GM12878 (cell line): ENCODE measurements at regions not wholly inside any gene's neighbourhood (a gene's known extent, or its start where the extent isn't known, plus 50 kb on each side); places are given as distances from the start of the nearest gene placed in this dataset.

Experiments used
- ATAC-seq: fragments of 200-7000 bp; cut with Tn5 transposase; 3 replicates; pipeline ENCODE4 v1.9.1; 2020; ENCODE audit warnings: mild to moderate bottlenecking, moderate library complexity
- BruUV-seq: library from RNA; stranded (reverse); fragments of 400-500 nt; replicated peaks from 2 replicates; lab custom pipeline; 2021; lab: Mats Ljungman, UMichigan
- CTCF ChIA-PET: fragments of 300-600 bp; sonication (Branson Sonifier 250); formaldehyde crosslinking; extraction: SDS; loops from one replicate; lab custom pipeline; 2021; ENCODE audit warnings: inconsistent platforms; lab: Yijun Ruan, JAX
- POLR2A ChIA-PET: fragments of 350-600 bp; formaldehyde crosslinking; extraction: SDS; loops from one replicate; lab custom pipeline; 2021; ENCODE audit warnings: inconsistent platforms; lab: Charles Lee
- RAD21 ChIA-PET: fragments of 300-600 bp; sonication (Branson Sonifier 250); formaldehyde crosslinking; loops from one replicate; lab custom pipeline; 2023; ENCODE audit warnings: antibody characterized with exemption; ENCODE audit not compliant: unreplicated experiment; lab: Charles Lee
- SMC1A ChIA-PET: fragments of 300-600 bp; sonication (Branson Sonifier 250); formaldehyde crosslinking; loops from one replicate; lab custom pipeline; 2023; ENCODE audit not compliant: unreplicated experiment, uncharacterized antibody; lab: Charles Lee
- DNase-seq: peaks from one replicate; pipeline ENCODE4 v3.0.0-alpha.2; 2011; ENCODE audit warnings: low read depth, low spot score
- FAIRE-seq: peaks from 3 replicates; lab custom pipeline; 2011; peaks lifted over from hg19 to GRCh38; lab: Jason Lieb, UNC
- H2AFZ ChIP-seq: 2 replicates; pipeline ENCODE4 v1.6.0; 2011; ENCODE audit warnings: low read depth, low read length, control low read depth; ENCODE audit not compliant: control insufficient read depth
- H3K27ac ChIP-seq: 2 replicates; pipeline ENCODE4 v1.5.1; 2011; ENCODE audit warnings: control low read depth; ENCODE audit not compliant: control insufficient read depth, insufficient read depth
- H3K27me3 ChIP-seq, 2 experiments: replicated peaks in 1 of 2; 2 replicates each; pipeline versions ENCODE4 v1.6.0 to v1.6.1; 2011; ENCODE audit warnings: low read length in 1 of 2; ENCODE audit not compliant: control insufficient read depth in 2 of 2, insufficient read depth in 2 of 2
- H3K36me3 ChIP-seq, 2 experiments: 2 replicates each; pipeline ENCODE4 v1.5.1; 2011; ENCODE audit warnings: low read length in 1 of 2; ENCODE audit not compliant: control insufficient read depth in 2 of 2, insufficient read depth in 2 of 2
- H3K4me1 ChIP-seq: 2 replicates; pipeline ENCODE4 v1.6.1; 2011; ENCODE audit warnings: mild to moderate bottlenecking, low read length, moderate library complexity, mixed read lengths; ENCODE audit not compliant: control insufficient read depth, insufficient read depth
- H3K4me2 ChIP-seq: 2 replicates; pipeline ENCODE4 v1.6.0; 2011; ENCODE audit warnings: control low read depth; ENCODE audit not compliant: control insufficient read depth, insufficient read depth
- H3K4me3 ChIP-seq: fragments of 200-600 bp; sonication (generic); 2 replicates; pipeline ENCODE4 v1.5.1; 2016
- H3K79me2 ChIP-seq: 2 replicates; pipeline ENCODE4 v1.6.0; 2011; ENCODE audit warnings: low read length; ENCODE audit not compliant: control insufficient read depth, insufficient read depth
- H3K9ac ChIP-seq: 2 replicates; pipeline ENCODE4 v1.8.0; 2011; ENCODE audit warnings: low read length, control low read depth, mixed read lengths; ENCODE audit not compliant: control insufficient read depth, insufficient read depth
- H3K9me3 ChIP-seq: replicated peaks from 3 replicates; pipeline ENCODE4 v1.5.1; 2011; ENCODE audit warnings: mild to moderate bottlenecking, low read length; ENCODE audit not compliant: control insufficient read depth, insufficient read depth
- H4K20me1 ChIP-seq: 2 replicates; pipeline ENCODE4 v1.6.0; 2011; ENCODE audit not compliant: control insufficient read depth, insufficient read depth
- ASH2L ChIP-seq: fragments of 300-600, 200-600 bp; sonication (generic); IDR thresholded peaks from 2 replicates; pipeline ENCODE4 v1.6.1; 2017; ENCODE audit warnings: low read depth, mild to moderate bottlenecking, borderline replicate concordance
- BHLHE40 ChIP-seq, 2 experiments: fragments of 450-650 bp in 1 of 2; IDR thresholded peaks; 2 replicates each; pipeline ENCODE4 v1.6.1; 2011 to 2017; ENCODE audit warnings: low read depth in 2 of 2, borderline replicate concordance in 1 of 2, improper control_type of control experiment in 1 of 2, low read length in 1 of 2, mild to moderate bottlenecking in 1 of 2
- CHD4 ChIP-seq: fragments of 200-600 bp; sonication (generic); IDR thresholded peaks from 2 replicates; pipeline ENCODE4 v1.6.1; 2016; ENCODE audit warnings: mild to moderate bottlenecking
- ETV6 ChIP-seq, 2 experiments: fragments of 450-650 bp in 1 of 2; IDR thresholded peaks in 1 of 2; conservative IDR thresholded peaks in 1 of 2; 2 replicates each; pipeline ENCODE4 v1.6.1; 2014; ENCODE audit warnings: antibody characterized with exemption in 1 of 2, borderline replicate concordance in 1 of 2, low read depth in 1 of 2, mild to moderate bottlenecking in 1 of 2, moderate library complexity in 1 of 2
- IKZF1 ChIP-seq: fragments of 450-650 bp; conservative IDR thresholded peaks from 2 replicates; pipeline ENCODE4 v1.6.1; 2017; ENCODE audit warnings: antibody characterized with exemption, mild to moderate bottlenecking
- KLF5 ChIP-seq: fragments of 450-650 bp; IDR thresholded peaks from 2 replicates; pipeline ENCODE4 v1.6.1; 2014; ENCODE audit warnings: mild to moderate bottlenecking; ENCODE audit not compliant: partially characterized antibody
- MXI1 ChIP-seq: fragments of 150-350 bp; IDR thresholded peaks from 2 replicates; pipeline ENCODE4 v1.6.1; 2011; ENCODE audit warnings: low read depth, mild to moderate bottlenecking, inconsistent platforms, low read length, improper control_type of control experiment
- NBN ChIP-seq: fragments of 450-650 bp; IDR thresholded peaks from 2 replicates; pipeline ENCODE4 v1.6.1; 2016
- POLR2A ChIP-seq: IDR thresholded peaks from 2 replicates; pipeline ENCODE4 v1.6.1; 2011; ENCODE audit warnings: low read depth, mild to moderate bottlenecking, low read length
- POLR2AphosphoS2 ChIP-seq: IDR thresholded peaks from 2 replicates; pipeline ENCODE4 v1.6.1; 2011; ENCODE audit warnings: low read depth, mild to moderate bottlenecking, low read length, improper control_type of control experiment, moderate library complexity
- RELA ChIP-seq: fragments of 450-650 bp; IDR thresholded peaks from 2 replicates; pipeline ENCODE4 v1.8.0; 2014; ENCODE audit warnings: borderline replicate concordance; ENCODE audit not compliant: partially characterized antibody
- ZNF217 ChIP-seq: fragments of 450-650 bp; IDR thresholded peaks from 2 replicates; pipeline ENCODE4 v1.6.1; 2017; ENCODE audit warnings: antibody characterized with exemption, mild to moderate bottlenecking
- ZNF384 ChIP-seq: IDR thresholded peaks from 2 replicates; pipeline ENCODE4 v1.6.1; 2012; ENCODE audit warnings: low read depth, mild to moderate bottlenecking, low read length, improper control_type of control experiment, borderline replicate concordance
- WGBS: methylation state at CpG from one replicate; pipeline ENCODE4 v1.1.6; 2016; ENCODE audit warnings: low lambda C conversion rate; ENCODE audit not compliant: insufficient replicate concordance, insufficient coverage; ENCODE audit errors: missing lambda C conversion rate; 5-methylcytosine and 5-hydroxymethylcytosine counted together
- in situ Hi-C: fragments of 300-500 bp; cut with MboI; formaldehyde crosslinking; loops from 9 replicates; pipeline ENCODE4 v1.14.3; 2018; ENCODE audit warnings: mixed read lengths
- intact Hi-C: fragments of 100-400 bp; cut with micrococcal nuclease; formaldehyde crosslinking; loops from one replicate; pipeline ENCODE4 v1.14.2; 2022; ENCODE audit not compliant: unreplicated experiment
- TF ChIP-seq, protein P1 (sequence below): fragments of 450-650 bp; IDR thresholded peaks from 2 replicates; pipeline ENCODE4 v1.6.1; 2016; ENCODE audit warnings: mild to moderate bottlenecking
- TF ChIP-seq, protein P2 (sequence below): fragments of 450-650 bp; IDR thresholded peaks from 2 replicates; pipeline ENCODE4 v1.6.1; 2016; ENCODE audit warnings: mild to moderate bottlenecking
- TF ChIP-seq, protein P3 (sequence below): IDR thresholded peaks from 2 replicates; pipeline ENCODE4 v1.6.1; 2011; ENCODE audit warnings: borderline replicate concordance, low read depth, mild to moderate bottlenecking, moderate library complexity, low read length; ENCODE audit not compliant: insufficient read depth, poor library complexity, severe bottlenecking
- TF ChIP-seq, protein P4 (sequence below): fragments of 150-350 bp; IDR thresholded peaks from 2 replicates; pipeline ENCODE4 v1.6.1; 2014; ENCODE audit warnings: mild to moderate bottlenecking, low read depth, low read length

DNA sequence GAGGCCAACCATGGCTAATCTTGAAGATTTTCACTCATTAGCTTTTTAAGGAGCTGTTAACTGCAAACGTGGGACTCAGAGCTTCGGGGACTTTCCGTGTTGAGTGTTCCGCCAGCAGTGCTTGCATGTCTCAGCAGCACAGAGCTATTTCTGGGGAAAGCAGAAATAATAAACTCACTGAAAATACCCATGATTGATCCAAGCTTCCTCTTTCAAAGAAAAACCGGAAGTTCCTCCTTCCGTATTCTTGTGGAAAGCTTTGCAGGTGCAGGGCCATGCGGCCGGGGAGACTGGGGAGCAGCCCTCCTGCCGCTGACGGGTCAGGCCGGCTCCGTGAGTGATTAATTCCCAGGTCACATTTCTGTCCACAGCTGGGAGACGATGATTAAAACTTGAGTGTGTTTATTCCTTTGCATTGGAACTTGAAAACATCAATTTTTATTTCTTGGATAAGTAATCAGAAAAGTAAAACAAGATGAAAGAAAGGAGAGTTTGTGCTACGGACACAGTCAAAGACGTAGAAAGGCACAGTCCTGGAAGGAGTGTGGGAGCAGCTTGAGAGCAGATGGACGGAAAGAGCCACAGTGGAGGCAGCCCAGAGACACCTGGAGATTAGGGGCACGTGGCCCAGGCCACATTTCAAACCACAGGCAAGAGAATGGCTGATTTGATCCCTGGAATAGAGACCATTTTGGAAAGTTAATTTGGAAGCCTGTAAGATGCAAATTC lies 54.2 kb upstream of the CTDP1 start:
- peak overlapping the region; percentile 57; the same call in 1 of the 2 replicates for H3K9ac ChIP-seq
- no peaks in the 10 kb centered on the region for H4K20me1 ChIP-seq
- ChIA-PET CTCF (interaction anchor here (1.1 to 2.1 kb wide), 8 partner anchors 17 to 250 kb away, joined by 3 to 9 read pairs (median 4); no protein-coding TSS in a partner anchor), SMC1A (interaction anchor here (0.7 to 2.3 kb wide), 15 partner anchors 11 to 250 kb away, joined by 3 to 18 read pairs (median 5); no protein-coding TSS in a partner anchor), POLR2A (interaction anchor here (0.6 to 1.6 kb wide), 6 partner anchors 17 to 250 kb away, joined by 3 to 5 read pairs (median 4); no protein-coding TSS in a partner anchor), RAD21 (interaction anchor here (0.6 to 2.0 kb wide), 10 partner anchors 11 to 250 kb away, joined by 3 to 20 read pairs (median 6); partner anchors contain the start of gene NFATC1)
- peak overlapping the region; percentile 23; the same call in 1 of the 2 replicates for H3K4me3 ChIP-seq
- FAIRE-seq (peak; percentile 69), DNase-seq (peak; percentile 79), ATAC-seq (peak; percentile 89)
- H3K27ac ChIP-seq = peak overlapping the region; percentile 89
- intact Hi-C loops (no loop called here), in situ Hi-C loops (no loop called here)
- 17% methylated on average over 17 of the region's 17 CpGs for WGBS
- no peaks in the 10 kb centered on the region for H3K79me2 ChIP-seq
- no peaks in the 10 kb centered on the region for H3K27me3 ChIP-seq
- peak overlapping the region; percentile 61 for H2AFZ ChIP-seq
- no peaks in the 10 kb centered on the region for H3K36me3 ChIP-seq
- BruUV-seq = TSS peak; percentile 76
- peaks cover 1% of the 10 kb centered on the region; the same call in 2 of the 3 replicates for H3K9me3 ChIP-seq
- peak overlapping the region; percentile 72 for H3K4me2 ChIP-seq
- peaks cover 32% of the 10 kb centered on the region for H3K4me1 ChIP-seq
- TF ChIP-seq, protein P1, sequence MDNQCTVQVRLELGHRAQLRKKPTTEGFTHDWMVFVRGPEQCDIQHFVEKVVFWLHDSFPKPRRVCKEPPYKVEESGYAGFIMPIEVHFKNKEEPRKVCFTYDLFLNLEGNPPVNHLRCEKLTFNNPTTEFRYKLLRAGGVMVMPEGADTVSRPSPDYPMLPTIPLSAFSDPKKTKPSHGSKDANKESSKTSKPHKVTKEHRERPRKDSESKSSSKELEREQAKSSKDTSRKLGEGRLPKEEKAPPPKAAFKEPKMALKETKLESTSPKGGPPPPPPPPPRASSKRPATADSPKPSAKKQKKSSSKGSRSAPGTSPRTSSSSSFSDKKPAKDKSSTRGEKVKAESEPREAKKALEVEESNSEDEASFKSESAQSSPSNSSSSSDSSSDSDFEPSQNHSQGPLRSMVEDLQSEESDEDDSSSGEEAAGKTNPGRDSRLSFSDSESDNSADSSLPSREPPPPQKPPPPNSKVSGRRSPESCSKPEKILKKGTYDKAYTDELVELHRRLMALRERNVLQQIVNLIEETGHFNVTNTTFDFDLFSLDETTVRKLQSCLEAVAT = no peak
- TF ChIP-seq ZNF384 (no peak), IKZF1 (peak; percentile 82), POLR2AphosphoS2 (no peak), MXI1 (0 out of 2 replicates have a peak, but pooled peaks have one; percentile 45), ETV6 (conservative IDR thresholded peaks at IDR 0.05 in 1 of 2, IDR thresholded peaks at IDR 0.05 in 1 of 2; ENCODE audit: borderline replicate concordance in 1 of 2, low read depth in 1 of 2) (peak in 1 of 2 experiments; percentile 81; a peak in 2 of 4 replicates), BHLHE40 (IDR thresholded peaks at IDR 0.05; ENCODE audit: borderline replicate concordance in 1 of 2, low read depth in 2 of 2, low read length in 1 of 2) (peak in 1 of 2 experiments; percentile 31; a peak in 1 of 4 replicates), POLR2A (0 out of 2 replicates have a peak, but pooled peaks have one; percentile 33), RELA (peak; percentile 75), KLF5 (no peak), ZNF217 (no peak), ASH2L (no peak), CHD4 (no peak), NBN (0 out of 2 replicates have a peak, but pooled peaks have one; percentile 25)
- TF ChIP-seq, protein P2, sequence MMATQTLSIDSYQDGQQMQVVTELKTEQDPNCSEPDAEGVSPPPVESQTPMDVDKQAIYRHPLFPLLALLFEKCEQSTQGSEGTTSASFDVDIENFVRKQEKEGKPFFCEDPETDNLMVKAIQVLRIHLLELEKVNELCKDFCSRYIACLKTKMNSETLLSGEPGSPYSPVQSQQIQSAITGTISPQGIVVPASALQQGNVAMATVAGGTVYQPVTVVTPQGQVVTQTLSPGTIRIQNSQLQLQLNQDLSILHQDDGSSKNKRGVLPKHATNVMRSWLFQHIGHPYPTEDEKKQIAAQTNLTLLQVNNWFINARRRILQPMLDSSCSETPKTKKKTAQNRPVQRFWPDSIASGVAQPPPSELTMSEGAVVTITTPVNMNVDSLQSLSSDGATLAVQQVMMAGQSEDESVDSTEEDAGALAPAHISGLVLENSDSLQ = peak; percentile 52; the same call in 1 of the 2 replicates
- TF ChIP-seq, protein P3, sequence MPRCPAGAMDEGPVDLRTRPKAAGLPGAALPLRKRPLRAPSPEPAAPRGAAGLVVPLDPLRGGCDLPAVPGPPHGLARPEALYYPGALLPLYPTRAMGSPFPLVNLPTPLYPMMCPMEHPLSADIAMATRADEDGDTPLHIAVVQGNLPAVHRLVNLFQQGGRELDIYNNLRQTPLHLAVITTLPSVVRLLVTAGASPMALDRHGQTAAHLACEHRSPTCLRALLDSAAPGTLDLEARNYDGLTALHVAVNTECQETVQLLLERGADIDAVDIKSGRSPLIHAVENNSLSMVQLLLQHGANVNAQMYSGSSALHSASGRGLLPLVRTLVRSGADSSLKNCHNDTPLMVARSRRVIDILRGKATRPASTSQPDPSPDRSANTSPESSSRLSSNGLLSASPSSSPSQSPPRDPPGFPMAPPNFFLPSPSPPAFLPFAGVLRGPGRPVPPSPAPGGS = peak; percentile 50
- TF ChIP-seq, protein P4, sequence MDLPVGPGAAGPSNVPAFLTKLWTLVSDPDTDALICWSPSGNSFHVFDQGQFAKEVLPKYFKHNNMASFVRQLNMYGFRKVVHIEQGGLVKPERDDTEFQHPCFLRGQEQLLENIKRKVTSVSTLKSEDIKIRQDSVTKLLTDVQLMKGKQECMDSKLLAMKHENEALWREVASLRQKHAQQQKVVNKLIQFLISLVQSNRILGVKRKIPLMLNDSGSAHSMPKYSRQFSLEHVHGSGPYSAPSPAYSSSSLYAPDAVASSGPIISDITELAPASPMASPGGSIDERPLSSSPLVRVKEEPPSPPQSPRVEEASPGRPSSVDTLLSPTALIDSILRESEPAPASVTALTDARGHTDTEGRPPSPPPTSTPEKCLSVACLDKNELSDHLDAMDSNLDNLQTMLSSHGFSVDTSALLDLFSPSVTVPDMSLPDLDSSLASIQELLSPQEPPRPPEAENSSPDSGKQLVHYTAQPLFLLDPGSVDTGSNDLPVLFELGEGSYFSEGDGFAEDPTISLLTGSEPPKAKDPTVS = no peak
